Mesenchymal stem cell (in vitro differentiated cells and primary cell): ENCODE measurements at regions not wholly inside any gene's neighbourhood (a gene's known extent, or its start where the extent isn't known, plus 50 kb on each side); places are given as distances from the start of the nearest gene placed in this dataset.

Source experiments
- DNase-seq: peaks from one replicate; pipeline ENCODE4 v3.0.0-alpha.2; 2013
- H2AFZ ChIP-seq: one replicate; pipeline ENCODE4 v1.6.1; 2013; ENCODE audit warnings: low read depth, mild to moderate bottlenecking, control low read depth, inconsistent platforms, low read length, moderate library complexity
- H2AK5ac ChIP-seq: 2 replicates; pipeline ENCODE4 v1.6.1; 2013; ENCODE audit warnings: low read length, moderate library complexity, mild to moderate bottlenecking, inconsistent platforms; ENCODE audit not compliant: severe bottlenecking
- H2BK120ac ChIP-seq: one replicate; pipeline ENCODE4 v1.6.1; 2013; ENCODE audit warnings: low read depth, mild to moderate bottlenecking, inconsistent platforms, low read length, moderate library complexity
- H2BK12ac ChIP-seq, 2 experiments: one replicate each; pipeline ENCODE4 v1.6.1; 2013; ENCODE audit warnings: inconsistent platforms in 2 of 2, low read length in 2 of 2, mild to moderate bottlenecking in 2 of 2, moderate library complexity in 2 of 2, control low read depth in 1 of 2
- H2BK15ac ChIP-seq: one replicate; pipeline ENCODE4 v1.6.1; 2013; ENCODE audit warnings: mild to moderate bottlenecking, low read depth, inconsistent platforms; ENCODE audit not compliant: poor library complexity, severe bottlenecking
- H2BK5ac ChIP-seq: 2 replicates; pipeline ENCODE4 v1.6.1; 2013; ENCODE audit warnings: low read depth, mild to moderate bottlenecking, low read length, control low read depth, inconsistent platforms; ENCODE audit not compliant: poor library complexity, severe bottlenecking
- H3K14ac ChIP-seq, 2 experiments: one replicate each; pipeline ENCODE4 v1.6.1; 2013; ENCODE audit warnings: inconsistent platforms in 2 of 2, low read length in 2 of 2, control low read depth in 1 of 2, mild to moderate bottlenecking in 1 of 2, moderate library complexity in 1 of 2
- H3K18ac ChIP-seq, 2 experiments: one replicate each; pipeline ENCODE4 v1.6.1; 2013; ENCODE audit warnings: inconsistent platforms in 2 of 2, low read length in 2 of 2, control low read depth in 1 of 2, low read depth in 1 of 2, mild to moderate bottlenecking in 1 of 2
- H3K23ac ChIP-seq, 2 experiments: one replicate each; pipeline ENCODE4 v1.6.1; 2013; ENCODE audit warnings: inconsistent platforms in 2 of 2, low read length in 2 of 2, mild to moderate bottlenecking in 2 of 2, moderate library complexity in 2 of 2, control low read depth in 1 of 2
- H3K27ac ChIP-seq: 2 replicates; pipeline ENCODE4 v1.5.1; 2013; ENCODE audit warnings: mild to moderate bottlenecking, moderate library complexity, low read length, control low read depth, inconsistent platforms; ENCODE audit not compliant: poor library complexity, severe bottlenecking
- H3K27me3 ChIP-seq, 2 experiments: 2 replicates each; pipeline versions ENCODE4 v1.6.1 to v1.7.0; 2013; ENCODE audit warnings: low read length in 2 of 2, mild to moderate bottlenecking in 2 of 2, moderate library complexity in 2 of 2, control low read depth in 1 of 2, inconsistent platforms in 1 of 2; ENCODE audit not compliant: control insufficient read depth in 1 of 2, insufficient read depth in 1 of 2
- H3K36me3 ChIP-seq, 2 experiments: 2 replicates each; pipeline versions ENCODE4 v1.6.1 to v1.7.0; 2013; ENCODE audit warnings: low read length in 2 of 2, control low read depth in 1 of 2, inconsistent platforms in 1 of 2, low read depth in 1 of 2, mild to moderate bottlenecking in 1 of 2; ENCODE audit not compliant: insufficient read depth in 2 of 2, control insufficient read depth in 1 of 2
- H3K4ac ChIP-seq, 2 experiments: one replicate each; pipeline ENCODE4 v1.6.1; 2013; ENCODE audit warnings: inconsistent platforms in 2 of 2, low read length in 2 of 2, mild to moderate bottlenecking in 2 of 2, moderate library complexity in 2 of 2, control low read depth in 1 of 2, low read depth in 1 of 2
- H3K4me1 ChIP-seq: 2 replicates; pipeline ENCODE4 v1.6.1; 2013; ENCODE audit warnings: low read depth, low read length, control low read depth; ENCODE audit not compliant: control insufficient read depth, insufficient read depth
- H3K4me2 ChIP-seq: 2 replicates; pipeline ENCODE4 v1.6.1; 2013; ENCODE audit warnings: low read length, mild to moderate bottlenecking, inconsistent platforms; ENCODE audit not compliant: poor library complexity, severe bottlenecking
- H3K4me3 ChIP-seq, 2 experiments: 2 replicates each; pipeline versions ENCODE4 v1.5.1 to v1.7.0; 2013; ENCODE audit warnings: low read length in 2 of 2, mild to moderate bottlenecking in 2 of 2, control low read depth in 1 of 2, low read depth in 1 of 2; ENCODE audit not compliant: insufficient read depth in 1 of 2
- H3K79me1 ChIP-seq: replicated peaks from 2 replicates; pipeline ENCODE4 v1.6.1; 2013; ENCODE audit warnings: mild to moderate bottlenecking, control low read depth, low read length, inconsistent platforms; ENCODE audit not compliant: poor library complexity, severe bottlenecking
- H3K9ac ChIP-seq: 2 replicates; pipeline ENCODE4 v1.7.0; 2013; ENCODE audit warnings: mild to moderate bottlenecking, low read length, moderate library complexity
- H3K9me3 ChIP-seq: 2 replicates; pipeline ENCODE4 v1.7.0; 2013; ENCODE audit warnings: mild to moderate bottlenecking, low read length; ENCODE audit not compliant: control insufficient read depth
- H4K8ac ChIP-seq: one replicate; pipeline ENCODE4 v1.6.1; 2013; ENCODE audit warnings: inconsistent platforms, mild to moderate bottlenecking, low read length, moderate library complexity
- H4K91ac ChIP-seq: one replicate; pipeline ENCODE4 v1.6.1; 2013; ENCODE audit warnings: mild to moderate bottlenecking, low read length, inconsistent platforms
- WGBS: methylation state at CpG from one replicate; pipeline ENCODE4 v1.1.7; 2013; ENCODE audit warnings: mixed read lengths; 5-methylcytosine and 5-hydroxymethylcytosine counted together

- Histone ChIP-seq H3K9me3 (no peaks in the 10 kb centered on the region), H3K4me3 (no peak overlapping the region), H2BK120ac (no peak overlapping the region), H3K4me2 (no peak overlapping the region), H3K14ac (no peak overlapping the region), H2BK5ac (no peak overlapping the region), H3K23ac (no peak overlapping the region), H4K8ac (no peak overlapping the region), H2BK12ac (no peak overlapping the region), H3K36me3 (no peaks in the 10 kb centered on the region), H2AFZ (no peak overlapping the region), H3K79me1 (no peaks in the 10 kb centered on the region), H3K27me3 (no peaks in the 10 kb centered on the region), H3K18ac (no peak overlapping the region), H3K4me1 (no peaks in the 10 kb centered on the region), H3K9ac (no peak overlapping the region), H3K4ac (no peak overlapping the region), H2BK15ac (no peak overlapping the region), H2AK5ac (no peak overlapping the region), H4K91ac (no peak overlapping the region), H3K27ac (no peak overlapping the region)
- 100% methylated on average over 1 of the region's 2 CpGs for WGBS
- no peak for DNase-seq
Observed at GRCh38 chr3:165622356-165622755, 214.9 kb downstream of the BCHE start.

- H2BK5ac ChIP-seq = no peak overlapping the region
- no peaks in the 10 kb centered on the region for H3K79me1 ChIP-seq
- H3K9me3 ChIP-seq = no peaks in the 10 kb centered on the region
- no peak overlapping the region for H4K8ac ChIP-seq
- H3K27ac ChIP-seq = no peak overlapping the region
- no peak overlapping the region for H3K4me3 ChIP-seq
- H3K14ac ChIP-seq = no peak overlapping the region
- no peak overlapping the region for H3K4me2 ChIP-seq
- H2BK15ac ChIP-seq = no peak overlapping the region
- H4K91ac ChIP-seq = no peak overlapping the region
- H3K23ac ChIP-seq = no peak overlapping the region
- no peak overlapping the region for H2BK120ac ChIP-seq
- no peaks in the 10 kb centered on the region for H3K27me3 ChIP-seq
- 91% methylated on average over 1 of the region's 2 CpGs for WGBS
- no peak for DNase-seq
- H3K18ac ChIP-seq = no peak overlapping the region
- H3K36me3 ChIP-seq = no peaks in the 10 kb centered on the region
- no peaks in the 10 kb centered on the region for H3K4me1 ChIP-seq
- no peak overlapping the region for H2AFZ ChIP-seq
- H3K9ac ChIP-seq = no peak overlapping the region
- no peak overlapping the region for H2BK12ac ChIP-seq
- no peak overlapping the region for H2AK5ac ChIP-seq
- H3K4ac ChIP-seq = no peak overlapping the region
Observed at GRCh38 chr3:165619069-165619468, 218.2 kb downstream of the BCHE start.

GRCh38 chr3:165617134-165617533 lies 220.1 kb downstream of the BCHE start:
- Histone ChIP-seq H3K14ac (no peak overlapping the region), H2AFZ (no peak overlapping the region), H2AK5ac (no peak overlapping the region), H2BK15ac (no peak overlapping the region), H3K79me1 (no peaks in the 10 kb centered on the region), H3K4ac (no peak overlapping the region), H3K27me3 (no peaks in the 10 kb centered on the region), H3K4me2 (no peak overlapping the region), H3K9ac (no peak overlapping the region), H2BK12ac (no peak overlapping the region), H3K9me3 (no peaks in the 10 kb centered on the region), H3K18ac (no peak overlapping the region), H2BK120ac (no peak overlapping the region), H4K8ac (no peak overlapping the region), H3K27ac (no peak overlapping the region), H4K91ac (no peak overlapping the region), H3K4me1 (no peaks in the 10 kb centered on the region), H3K36me3 (no peaks in the 10 kb centered on the region), H3K23ac (no peak overlapping the region), H3K4me3 (no peak overlapping the region), H2BK5ac (no peak overlapping the region)
- DNase-seq = no peak

- no peaks in the 10 kb centered on the region for H3K4me1 ChIP-seq
- WGBS = no CpG with 5 or more reads among the region's 1 CpG
- H3K23ac ChIP-seq = no peak overlapping the region
- H3K36me3 ChIP-seq = no peaks in the 10 kb centered on the region
- no peak overlapping the region for H3K14ac ChIP-seq
- no peak overlapping the region for H3K4me2 ChIP-seq
- H3K4ac ChIP-seq = no peak overlapping the region
- H3K79me1 ChIP-seq = no peaks in the 10 kb centered on the region
- no peak overlapping the region for H2BK12ac ChIP-seq
- no peak overlapping the region for H3K18ac ChIP-seq
- no peak overlapping the region for H2BK15ac ChIP-seq
- H2AFZ ChIP-seq = no peak overlapping the region
- no peak overlapping the region for H2AK5ac ChIP-seq
- no peak overlapping the region for H2BK5ac ChIP-seq
- no peak for DNase-seq
- H3K9ac ChIP-seq = no peak overlapping the region
- H4K91ac ChIP-seq = no peak overlapping the region
- H4K8ac ChIP-seq = no peak overlapping the region
- H2BK120ac ChIP-seq = no peak overlapping the region
- no peaks in the 10 kb centered on the region for H3K27me3 ChIP-seq
- H3K27ac ChIP-seq = no peak overlapping the region
- H3K4me3 ChIP-seq = no peak overlapping the region
- H3K9me3 ChIP-seq = no peaks in the 10 kb centered on the region
Observed at GRCh38 chr3:165614337-165614736, 222.9 kb downstream of the BCHE start.
